Left renal cortex interstitium (tissue), 4 donors: ENCODE measurements at regions not wholly inside any gene's neighbourhood (a gene's known extent, or its start where the extent isn't known, plus 50 kb on each side); places are given as distances from the start of the nearest gene placed in this dataset.
"Not testable (repeated sequence)": the region's sequence is repeated elsewhere in the genome, so short reads cannot be mapped to it uniquely, and the experiment has no call there.

ENCODE experiments used
- DNase-seq, 4 donors: peaks; one replicate each; pipeline ENCODE4 v3.0.0-alpha.2; 2013; ENCODE audit warnings: low read depth in 4 of 4, low spot score in 2 of 4, missing footprints in 1 of 4

GRCh38 chr1:25171013-25171412, 61.3 kb downstream of the SYF2 start:
- DNase-seq: not testable (repeated sequence)

- no peak for DNase-seq
Observed at GRCh38 chr1:25170439-25170838, 61.9 kb downstream of the SYF2 start.

GRCh38 chr1:25169610-25170009, 62.7 kb downstream of the SYF2 start:
- no peak for DNase-seq

- DNase-seq: no peak
Observed at GRCh38 chr1:25169168-25169567, 63.1 kb downstream of the SYF2 start.

- no peak for DNase-seq
Observed at GRCh38 chr1:25168193-25169071, 63.9 kb downstream of the SYF2 start.

- no peak for DNase-seq
Observed at GRCh38 chr1:25167269-25168192, 64.8 kb downstream of the SYF2 start.

GRCh38 chr1:25166847-25167246, 65.5 kb downstream of the SYF2 start:
- no peak for DNase-seq

- no peak for DNase-seq
Observed at GRCh38 chr1:25163986-25164385, 68.3 kb downstream of the SYF2 start.

- DNase-seq: no peak
Observed at GRCh38 chr1:25161981-25162380, 70.3 kb downstream of the SYF2 start.

GRCh38 chr1:25157846-25158245, 74.5 kb downstream of the SYF2 start:
- DNase-seq: no peak

- DNase-seq: no peak
Observed at GRCh38 chr1:25150985-25151495, 81.3 kb downstream of the SYF2 start.

GRCh38 chr1:25148673-25149300, 83.5 kb downstream of the SYF2 start:
- no peak for DNase-seq

GRCh38 chr1:25146451-25146855, 85.8 kb downstream of the SYF2 start:
- peak in 1 of 4 donors; percentile 19 for DNase-seq

GRCh38 chr1:25145775-25146393, 86.4 kb downstream of the SYF2 start:
- DNase-seq: peak in 1 of 4 donors; percentile 18

- no peak for DNase-seq
Observed at GRCh38 chr1:25140073-25140797, 92.1 kb downstream of the SYF2 start.

- DNase-seq: no peak
Observed at GRCh38 chr1:25137521-25138395, 94.5 kb downstream of the SYF2 start.

GRCh38 chr1:25137106-25137505, 95.2 kb downstream of the SYF2 start:
- no peak for DNase-seq

GRCh38 chr1:25135909-25136308, 96.4 kb downstream of the SYF2 start:
- no peak for DNase-seq
